Mucosa of gallbladder (tissue), 1 donor: ENCODE measurements at regions not wholly inside any gene's neighbourhood (a gene's known extent, or its start where the extent isn't known, plus 50 kb on each side); places are given as distances from the start of the nearest gene placed in this dataset.
"Not testable (repeated sequence)": the region's sequence is repeated elsewhere in the genome, so short reads cannot be mapped to it uniquely, and the experiment has no call there.

ENCODE experiments used
- DNase-seq: peaks from one replicate; pipeline ENCODE4 v3.0.0-alpha.2; 2020; ENCODE audit warnings: low spot score
- donor health status: DM: no; HTN: no; CAD: no.

GRCh38 chr10:44008917-44009709 lies 360.4 kb upstream of the ZNF32 start:
- DNase-seq, result no peak

GRCh38 chr10:44008270-44008916 lies 359.7 kb upstream of the ZNF32 start:
- DNase-seq, result no peak

GRCh38 chr10:44006771-44007170 lies 358.1 kb upstream of the ZNF32 start:
- DNase-seq, result no peak

GRCh38 chr10:44005788-44006099 lies 357.1 kb upstream of the ZNF32 start:
- DNase-seq, result no peak

GRCh38 chr10:44004913-44005787 lies 356.5 kb upstream of the ZNF32 start:
- no peak for DNase-seq

GRCh38 chr10:43998021-43998809 lies 349.5 kb upstream of the ZNF32 start:
- DNase-seq, result no peak

- no peak for DNase-seq
Observed at GRCh38 chr10:43997330-43997729, 348.6 kb upstream of the ZNF32 start.

GRCh38 chr10:43994539-43994938 lies 345.9 kb upstream of the ZNF32 start:
- no peak for DNase-seq

GRCh38 chr10:43992816-43993215 lies 344.1 kb upstream of the ZNF32 start:
- DNase-seq, result not testable (repeated sequence)

GRCh38 chr10:43986374-43986773 lies 337.7 kb upstream of the ZNF32 start:
- no peak for DNase-seq

- DNase-seq, result no peak
Observed at GRCh38 chr10:43985941-43986340, 337.3 kb upstream of the ZNF32 start.

- DNase-seq, result no peak
Observed at GRCh38 chr10:43983856-43984271, 335.2 kb upstream of the ZNF32 start.

- no peak for DNase-seq
Observed at GRCh38 chr10:43983405-43983804, 334.7 kb upstream of the ZNF32 start.

GRCh38 chr10:43982250-43982649 lies 333.6 kb upstream of the ZNF32 start:
- DNase-seq, result no peak

- no peak for DNase-seq
Observed at GRCh38 chr10:43981696-43982095, 333.0 kb upstream of the ZNF32 start.

GRCh38 chr10:43981232-43981631 lies 332.6 kb upstream of the ZNF32 start:
- no peak for DNase-seq

GRCh38 chr10:43980715-43981114 lies 332.0 kb upstream of the ZNF32 start:
- DNase-seq, result no peak

GRCh38 chr10:43980313-43980712 lies 331.6 kb upstream of the ZNF32 start:
- DNase-seq, result no peak

- DNase-seq, result no peak
Observed at GRCh38 chr10:43979551-43979950, 330.9 kb upstream of the ZNF32 start.

- no peak for DNase-seq
Observed at GRCh38 chr10:43978936-43979335, 330.3 kb upstream of the ZNF32 start.

- no peak for DNase-seq
Observed at GRCh38 chr10:43978091-43978490, 329.4 kb upstream of the ZNF32 start.

- DNase-seq, result no peak
Observed at GRCh38 chr10:43976292-43976691, 327.6 kb upstream of the ZNF32 start.
